ENCODE measurements at regions not wholly inside any gene's neighbourhood (a gene's known extent, or its start where the extent isn't known, plus 50 kb on each side); places are given as distances from the start of the nearest gene placed in this dataset.

DNA sequence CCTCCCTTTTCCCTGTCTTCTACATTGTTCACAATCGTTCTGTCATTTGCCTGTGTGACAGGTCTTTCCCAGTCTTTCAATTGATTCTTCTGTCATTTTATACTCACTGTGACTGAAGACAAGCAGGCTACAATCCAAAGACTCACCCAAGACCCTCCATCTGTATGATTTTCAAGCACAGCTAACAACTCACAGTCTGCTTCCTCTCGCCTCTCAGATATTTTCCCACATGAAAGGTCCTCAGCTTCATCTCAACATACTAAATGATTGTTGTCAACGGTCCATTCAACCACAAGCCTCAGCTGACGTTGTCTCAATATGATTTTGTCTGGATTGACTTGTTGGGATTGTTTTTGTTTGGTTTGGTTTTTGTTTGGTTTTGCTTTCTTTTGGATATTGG lies 346.5 kb downstream of the NFIB start:
- H3K36me3 Mint-ChIP-seq, result no peaks in the 10 kb centered on the region
- Histone ChIP-seq H3K9me3 (ENCODE audit: low read depth) (no peaks in the 10 kb centered on the region), H4K20me1 (ENCODE audit: low read depth) (no peaks in the 10 kb centered on the region), H3K36me3 (no peaks in the 10 kb centered on the region), H3K79me2 (ENCODE audit: low read depth) (no peaks in the 10 kb centered on the region), H3K27ac (no peak overlapping the region), H3K27me3 (no peaks in the 10 kb centered on the region), H3K4me2 (no peak overlapping the region), H3K9ac (no peak overlapping the region), H3F3A (ENCODE audit: low read depth) (peaks cover 15% of the 10 kb centered on the region), H2AFZ (replicated peaks) (no peak overlapping the region), H3K4me1 (peaks cover 7% of the 10 kb centered on the region), H3K4me3 (no peak overlapping the region)
- H3K4me1 Mint-ChIP-seq, result peaks cover 33% of the 10 kb centered on the region
- no peak overlapping the region for H3K4me3 Mint-ChIP-seq
- H3K27me3 Mint-ChIP-seq (ENCODE audit: insufficient read depth, low read depth), result no peaks in the 10 kb centered on the region
- TF ChIP-seq EZH2 (IDR thresholded peaks at IDR 0.05), result no peak
- TF ChIP-seq EZH2phosphoT487 (IDR thresholded peaks at IDR 0.05), result no peak
- no peak for TF ChIP-seq CTCF (IDR thresholded peaks at IDR 0.05)
- H3K9me3 Mint-ChIP-seq, result no peaks in the 10 kb centered on the region
- no peak for DNase-seq (ENCODE audit: low spot score)
- H3K27ac Mint-ChIP-seq, result no peak overlapping the region

DNA sequence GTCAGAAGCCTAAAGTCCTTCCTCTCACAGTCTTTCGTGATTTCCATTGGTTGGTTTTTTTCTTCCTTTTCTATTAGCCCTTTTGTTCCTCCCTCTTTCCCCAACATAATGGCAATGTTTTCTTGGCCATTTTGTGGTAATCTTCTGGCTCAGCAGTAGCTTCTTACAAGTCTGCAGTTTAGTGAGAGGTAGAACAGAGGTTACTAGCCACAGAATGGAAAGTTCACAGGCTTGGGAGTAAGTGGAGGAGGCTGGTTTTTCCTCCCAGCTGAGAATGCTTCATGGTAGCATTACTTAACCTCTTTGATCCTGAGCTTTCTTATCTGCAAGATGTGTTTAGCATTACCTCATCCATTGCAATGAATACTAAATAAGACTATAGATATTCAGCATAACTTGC lies 346.9 kb downstream of the NFIB start:
- Histone ChIP-seq H3K27ac (no peak overlapping the region), H3K9ac (no peak overlapping the region), H3K4me1 (peaks cover 7% of the 10 kb centered on the region), H3K4me3 (no peak overlapping the region), H3K9me3 (ENCODE audit: low read depth) (no peaks in the 10 kb centered on the region), H4K20me1 (ENCODE audit: low read depth) (no peaks in the 10 kb centered on the region), H3K36me3 (no peaks in the 10 kb centered on the region), H3K4me2 (no peak overlapping the region), H2AFZ (replicated peaks) (no peak overlapping the region), H3F3A (ENCODE audit: low read depth) (peaks cover 15% of the 10 kb centered on the region), H3K79me2 (ENCODE audit: low read depth) (no peaks in the 10 kb centered on the region), H3K27me3 (no peaks in the 10 kb centered on the region)
- Mint-ChIP-seq H3K36me3 (no peaks in the 10 kb centered on the region), H3K9me3 (no peaks in the 10 kb centered on the region), H3K4me1 (peaks cover 29% of the 10 kb centered on the region), H3K4me3 (no peak overlapping the region), H3K27ac (no peak overlapping the region), H3K27me3 (ENCODE audit: insufficient read depth, low read depth) (no peaks in the 10 kb centered on the region)
- TF ChIP-seq EZH2phosphoT487 (IDR thresholded peaks at IDR 0.05) (peak; percentile 53), EZH2 (IDR thresholded peaks at IDR 0.05) (no peak)
- DNase-seq (ENCODE audit: low spot score), result peak; percentile 47

- Mint-ChIP-seq H3K27ac (no peak overlapping the region), H3K27me3 (ENCODE audit: insufficient read depth, low read depth) (no peaks in the 10 kb centered on the region), H3K4me3 (no peak overlapping the region), H3K4me1 (peaks cover 20% of the 10 kb centered on the region), H3K9me3 (no peaks in the 10 kb centered on the region), H3K36me3 (no peaks in the 10 kb centered on the region)
- no peak for TF ChIP-seq CTCF (IDR thresholded peaks at IDR 0.05)
- no peak for TF ChIP-seq EZH2phosphoT487 (IDR thresholded peaks at IDR 0.05)
- TF ChIP-seq EZH2 (IDR thresholded peaks at IDR 0.05), result no peak
- no peak for DNase-seq (ENCODE audit: low spot score)
- H3K4me3 ChIP-seq, result no peak overlapping the region
- no peak overlapping the region for H3K9ac ChIP-seq
- H3K27me3 ChIP-seq, result no peaks in the 10 kb centered on the region
- no peaks in the 10 kb centered on the region for H4K20me1 ChIP-seq (ENCODE audit: low read depth)
- peaks cover 15% of the 10 kb centered on the region for H3F3A ChIP-seq (ENCODE audit: low read depth)
- no peaks in the 10 kb centered on the region for H3K9me3 ChIP-seq (ENCODE audit: low read depth)
- no peak overlapping the region for H3K4me2 ChIP-seq
- no peaks in the 10 kb centered on the region for H3K36me3 ChIP-seq
- no peak overlapping the region for H3K27ac ChIP-seq
- peaks cover 11% of the 10 kb centered on the region for H3K4me1 ChIP-seq
- no peak overlapping the region for H2AFZ ChIP-seq (replicated peaks)
- H3K79me2 ChIP-seq (ENCODE audit: low read depth), result no peaks in the 10 kb centered on the region
These were observed 350.8 kb downstream of the NFIB start for GRCh38 chr9:13963005-13963653.

DNA sequence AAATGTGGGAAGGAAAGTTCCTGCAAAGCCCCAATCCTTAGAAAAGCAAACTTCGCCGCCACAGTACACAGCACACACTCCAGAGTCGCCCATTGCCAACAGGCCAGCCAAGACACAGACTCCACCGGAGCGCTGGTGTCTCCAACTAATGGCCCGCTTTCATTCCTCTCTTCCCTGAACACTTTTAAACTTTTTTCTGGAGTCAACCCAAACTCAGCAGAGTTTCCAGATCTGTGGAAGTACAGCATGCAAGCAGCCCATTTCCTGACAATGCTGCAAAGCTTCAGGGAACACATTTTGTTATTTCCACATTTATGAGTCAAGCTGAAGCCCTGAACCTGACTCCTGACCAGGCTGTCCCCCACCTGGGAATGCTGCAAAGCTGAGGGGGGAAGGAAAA lies 351.9 kb downstream of the NFIB start:
- Histone ChIP-seq H3K9me3 (ENCODE audit: low read depth) (no peaks in the 10 kb centered on the region), H3K4me3 (no peak overlapping the region), H2AFZ (replicated peaks) (no peak overlapping the region), H3K4me2 (no peak overlapping the region), H4K20me1 (ENCODE audit: low read depth) (no peaks in the 10 kb centered on the region), H3F3A (ENCODE audit: low read depth) (peaks cover 6% of the 10 kb centered on the region), H3K9ac (no peak overlapping the region), H3K27ac (no peak overlapping the region), H3K27me3 (no peaks in the 10 kb centered on the region), H3K36me3 (no peaks in the 10 kb centered on the region), H3K79me2 (ENCODE audit: low read depth) (no peaks in the 10 kb centered on the region), H3K4me1 (peaks cover 4% of the 10 kb centered on the region)
- Mint-ChIP-seq H3K36me3 (no peaks in the 10 kb centered on the region), H3K27ac (no peak overlapping the region), H3K9me3 (no peaks in the 10 kb centered on the region), H3K27me3 (ENCODE audit: insufficient read depth, low read depth) (no peaks in the 10 kb centered on the region), H3K4me3 (no peak overlapping the region), H3K4me1 (peaks cover 13% of the 10 kb centered on the region)
- no peak for DNase-seq (ENCODE audit: low spot score)
- no peak for TF ChIP-seq CTCF (IDR thresholded peaks at IDR 0.05)
- TF ChIP-seq EZH2phosphoT487 (IDR thresholded peaks at IDR 0.05), result no peak
- no peak for TF ChIP-seq EZH2 (IDR thresholded peaks at IDR 0.05)
